Stimulated activated CD8-positive, alpha-beta memory T cell treated with anti-CD3 and anti-CD28 coated beads, Interleukin-12 subunit alpha, Interleukin-12 subunit beta, amount 100 ng/mL, for 4 hours (primary cell): ENCODE measurements at regions not wholly inside any gene's neighbourhood (a gene's known extent, or its start where the extent isn't known, plus 50 kb on each side); places are given as distances from the start of the nearest gene placed in this dataset.
"Not testable (repeated sequence)": the region's sequence is repeated elsewhere in the genome, so short reads cannot be mapped to it uniquely, and the experiment has no call there.

Source experiments
- DNase-seq: peaks from one replicate; pipeline ENCODE4 v3.0.0-alpha.2; 2020; ENCODE audit warnings: low read depth

DNA sequence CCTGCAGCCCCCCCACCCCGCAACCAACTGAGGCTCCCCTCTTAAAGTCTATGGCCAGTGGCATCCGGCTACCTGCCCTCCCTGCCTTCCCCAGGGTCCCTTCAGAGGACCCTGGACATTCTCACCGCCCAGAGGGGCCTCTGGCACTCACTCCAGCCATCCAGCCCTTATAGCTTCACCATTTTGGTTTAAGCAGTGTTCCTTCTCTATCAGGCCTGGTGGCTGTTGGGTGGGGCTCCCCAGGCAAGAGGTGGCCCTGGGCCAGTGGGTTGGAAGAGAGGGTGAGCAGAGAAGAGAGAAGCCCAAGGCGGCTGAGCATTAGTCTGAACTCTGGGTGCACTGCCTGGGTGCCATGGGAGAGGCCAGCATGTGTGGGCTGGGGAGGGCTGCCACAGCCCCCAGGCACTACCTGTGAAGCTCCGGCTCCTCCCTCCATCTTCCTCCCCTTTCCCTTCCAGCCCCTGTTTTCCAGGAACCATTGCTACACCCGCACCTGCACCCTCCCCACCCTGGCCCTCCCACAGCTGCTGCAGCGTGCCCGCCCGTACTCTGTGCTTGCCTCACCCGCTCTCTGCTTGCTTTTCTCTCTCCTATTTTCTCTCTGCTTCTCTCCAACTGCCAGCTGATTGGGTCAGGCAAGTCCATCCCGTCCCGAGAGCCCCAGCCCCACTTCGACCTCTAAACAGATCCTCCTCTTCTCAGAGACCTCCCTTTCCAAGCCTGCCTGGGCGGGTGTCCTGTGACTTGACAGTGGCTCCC is 168.2 kb downstream of the TBC1D2B start:
- DNase-seq: no peak

- not testable (repeated sequence) for DNase-seq
Observed at GRCh38 chr15:77908752-77909111, 168.8 kb downstream of the TBC1D2B start.

GRCh38 chr15:77907824-77908751 is 169.4 kb downstream of the TBC1D2B start:
- DNase-seq: no peak

- not testable (repeated sequence) for DNase-seq
Observed at GRCh38 chr15:77906062-77906990, 171.2 kb downstream of the TBC1D2B start.

DNA sequence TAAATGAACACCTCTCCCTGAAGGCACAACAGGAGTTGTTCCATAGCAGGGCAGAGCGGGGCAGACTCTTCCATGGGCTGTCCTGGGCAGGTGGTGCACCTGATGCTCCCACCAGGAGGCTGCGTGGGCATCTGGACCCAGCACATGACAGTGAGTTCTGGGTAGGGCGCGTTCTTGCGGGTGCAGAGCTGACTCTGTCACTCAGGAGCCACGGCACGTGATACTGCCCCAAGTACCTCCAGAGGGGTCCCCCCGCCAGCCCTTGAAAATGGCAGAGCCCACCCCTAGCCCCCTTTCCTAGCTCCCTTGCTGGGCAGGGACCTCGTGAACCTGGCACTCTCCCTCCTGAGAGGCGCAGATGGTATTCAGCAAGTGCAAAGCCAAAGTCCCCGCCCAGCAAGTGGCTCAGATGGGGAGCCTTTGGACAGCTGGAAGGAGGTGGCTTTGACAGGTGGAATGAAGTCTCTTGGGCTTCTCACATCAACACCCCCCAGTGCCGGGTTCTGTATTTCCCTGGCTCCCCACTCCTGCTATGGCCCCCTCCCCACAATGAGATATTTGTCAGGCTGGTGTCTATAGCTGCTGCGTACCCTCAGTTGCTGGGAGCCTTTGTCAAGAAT is 172.1 kb downstream of the TBC1D2B start:
- no peak for DNase-seq

DNA sequence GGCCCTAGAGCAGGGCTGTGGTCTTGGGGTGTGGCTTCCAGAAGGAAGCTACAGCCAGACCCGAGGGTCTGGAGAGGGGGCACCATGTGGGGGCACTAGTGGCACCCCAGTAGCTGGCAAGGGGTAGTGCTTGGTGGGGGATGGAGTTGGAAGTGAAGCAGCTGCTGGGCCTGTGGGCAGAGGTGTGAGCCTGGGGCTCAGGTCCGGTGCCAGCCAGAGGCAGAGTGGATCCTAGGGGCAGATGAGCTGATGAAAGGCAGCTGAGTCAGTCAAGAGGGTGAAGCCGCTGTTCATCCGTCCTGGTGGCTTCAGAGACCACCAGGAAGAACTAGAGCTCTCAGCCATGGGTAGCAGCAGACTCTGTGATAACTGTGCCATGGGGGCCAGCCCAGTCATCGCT is 172.6 kb downstream of the TBC1D2B start:
- DNase-seq: no peak

DNA sequence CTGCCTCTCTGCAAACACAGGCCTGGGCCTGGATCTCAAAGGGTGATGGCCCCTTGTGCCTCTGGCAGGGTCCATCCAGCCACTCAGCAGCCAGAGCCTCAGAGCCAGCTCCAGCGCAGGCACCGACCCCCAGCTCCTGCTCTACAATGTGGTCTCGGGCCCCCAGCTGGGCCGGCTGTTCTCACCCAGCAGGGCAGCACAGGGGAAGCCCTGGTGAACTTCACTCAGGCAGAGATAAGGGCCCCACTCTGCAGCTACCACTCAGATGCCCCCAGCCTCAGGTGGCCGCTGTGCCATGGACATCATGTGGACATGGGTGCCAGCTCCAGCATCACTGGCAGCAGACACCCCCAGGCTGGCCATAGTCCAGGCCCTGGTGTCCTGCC is 173.1 kb downstream of the TBC1D2B start:
- no peak for DNase-seq

DNA sequence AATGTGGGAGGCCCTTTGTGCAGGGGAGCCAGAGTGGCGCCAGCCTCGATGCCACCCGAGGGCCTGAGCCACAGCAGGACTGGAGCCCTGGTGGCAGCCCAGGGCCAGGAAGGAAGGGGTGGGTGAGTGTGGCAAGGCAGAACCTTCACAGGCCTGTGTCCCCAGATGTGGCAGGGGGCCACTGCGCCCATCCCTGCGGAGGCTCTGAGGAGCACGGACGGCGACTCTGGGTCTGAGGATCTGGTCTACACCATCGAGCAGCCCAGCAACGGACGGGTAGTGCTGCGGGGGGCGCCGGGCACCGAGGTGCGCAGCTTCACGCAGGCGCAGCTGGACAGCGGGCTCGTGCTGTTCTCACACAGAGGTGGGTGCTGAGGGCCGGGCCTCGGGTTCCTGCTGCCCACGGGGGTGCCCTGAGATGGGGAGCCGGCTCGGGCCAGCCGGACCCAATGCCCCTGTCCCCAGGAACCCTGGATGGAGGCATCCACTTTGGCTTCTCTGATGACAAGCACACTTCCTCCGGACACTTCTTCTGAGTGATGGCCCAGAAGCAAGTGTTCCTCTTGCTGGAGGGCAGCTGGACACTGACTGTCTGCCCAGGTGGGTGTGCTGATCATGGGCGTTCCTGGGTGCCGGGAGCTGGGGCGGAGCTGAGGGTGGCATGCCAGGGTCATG is 173.6 kb downstream of the TBC1D2B start:
- DNase-seq: not testable (repeated sequence)

DNA sequence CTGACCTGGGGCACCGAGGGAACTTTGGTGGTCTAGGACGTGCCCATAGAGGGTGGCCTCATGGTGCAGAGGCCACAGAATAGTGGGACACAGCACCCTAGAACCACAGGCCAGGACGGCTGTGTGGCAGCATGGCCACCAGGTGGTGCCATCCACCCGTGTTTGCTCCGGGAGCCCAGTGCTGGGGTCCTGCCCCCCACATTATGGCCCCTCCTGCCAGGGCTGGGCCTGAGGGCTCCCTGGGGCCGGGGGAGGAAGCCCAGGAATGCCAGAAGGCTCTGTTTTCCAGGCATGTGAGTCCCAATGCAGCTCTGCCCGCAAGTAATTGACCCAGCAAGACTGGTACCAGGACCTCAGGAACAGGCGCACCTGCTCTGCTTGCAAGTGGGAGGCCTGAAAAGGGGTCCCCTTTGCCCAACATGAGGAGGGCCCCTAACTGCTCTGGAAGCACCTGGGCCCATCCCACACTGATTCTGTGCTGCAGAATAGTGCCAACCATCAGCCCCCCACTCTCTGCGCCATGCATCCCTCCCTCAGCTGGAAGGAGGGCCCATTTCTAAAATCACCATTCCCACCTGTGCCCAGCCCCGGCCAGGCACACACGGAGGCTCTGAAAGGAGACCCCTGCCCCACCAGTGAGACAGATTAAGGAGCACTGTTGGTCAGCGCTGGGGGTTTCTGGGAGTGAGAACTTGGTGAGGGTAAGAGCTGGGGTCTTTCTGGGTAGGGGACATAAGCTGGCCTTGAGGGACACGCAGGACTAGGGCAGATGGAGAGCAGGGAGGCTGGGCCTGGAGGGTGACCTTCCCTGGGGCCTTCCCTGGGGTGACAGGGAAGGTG is 174.4 kb downstream of the TBC1D2B start:
- not testable (repeated sequence) for DNase-seq

- DNase-seq: no peak
Observed at GRCh38 chr15:77901921-77902750, 175.4 kb downstream of the TBC1D2B start.

- no peak for DNase-seq
Observed at GRCh38 chr15:77901251-77901881, 176.1 kb downstream of the TBC1D2B start.

GRCh38 chr15:77900331-77900963 is 177.1 kb downstream of the TBC1D2B start:
- DNase-seq: not testable (repeated sequence)

GRCh38 chr15:77899776-77900175 is 177.7 kb downstream of the TBC1D2B start:
- DNase-seq: not testable (repeated sequence)

DNA sequence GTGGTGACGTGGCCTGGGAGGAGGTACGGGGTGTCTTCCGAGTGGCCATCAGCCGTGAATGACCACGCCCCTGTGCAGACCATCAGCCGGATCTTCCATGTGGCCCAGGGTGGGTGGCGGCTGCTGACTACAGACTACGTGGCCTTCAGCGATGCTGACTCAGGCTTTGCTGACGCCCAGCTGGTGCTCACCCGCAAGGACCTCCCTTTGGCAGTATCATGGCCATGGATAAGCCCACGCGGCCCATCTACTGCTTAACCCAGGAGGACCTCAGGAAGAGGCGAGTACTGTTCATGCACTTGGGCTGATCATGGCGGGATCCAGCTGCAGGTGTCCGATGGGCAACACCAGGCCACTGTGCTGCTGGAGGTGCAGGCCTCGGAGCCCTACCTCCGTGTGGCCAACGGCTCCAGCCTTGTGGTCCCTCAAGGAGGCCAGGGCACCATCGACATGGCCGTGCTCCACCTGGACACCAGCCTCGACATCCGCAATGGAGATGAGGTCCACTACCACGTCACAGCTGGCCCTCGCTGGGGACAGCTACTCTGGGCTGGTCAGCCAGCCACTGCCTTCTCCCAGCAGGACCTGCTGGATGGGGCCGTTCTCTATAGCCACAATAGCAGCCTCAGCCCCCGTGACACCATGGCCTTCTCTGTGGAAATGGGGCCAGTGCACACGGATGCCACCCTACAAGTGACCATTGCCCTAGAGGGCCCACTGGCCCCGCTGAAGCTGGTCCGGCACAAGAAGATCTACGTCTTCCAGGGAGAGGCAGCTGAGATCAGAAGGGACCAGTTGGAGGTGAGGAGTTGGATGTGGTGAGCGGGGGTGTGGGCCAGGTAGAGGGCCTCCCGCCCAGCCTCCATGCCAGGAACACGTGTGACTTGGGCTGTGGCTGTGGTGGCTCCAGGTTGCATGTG is 178.4 kb downstream of the TBC1D2B start:
- DNase-seq: no peak

DNA sequence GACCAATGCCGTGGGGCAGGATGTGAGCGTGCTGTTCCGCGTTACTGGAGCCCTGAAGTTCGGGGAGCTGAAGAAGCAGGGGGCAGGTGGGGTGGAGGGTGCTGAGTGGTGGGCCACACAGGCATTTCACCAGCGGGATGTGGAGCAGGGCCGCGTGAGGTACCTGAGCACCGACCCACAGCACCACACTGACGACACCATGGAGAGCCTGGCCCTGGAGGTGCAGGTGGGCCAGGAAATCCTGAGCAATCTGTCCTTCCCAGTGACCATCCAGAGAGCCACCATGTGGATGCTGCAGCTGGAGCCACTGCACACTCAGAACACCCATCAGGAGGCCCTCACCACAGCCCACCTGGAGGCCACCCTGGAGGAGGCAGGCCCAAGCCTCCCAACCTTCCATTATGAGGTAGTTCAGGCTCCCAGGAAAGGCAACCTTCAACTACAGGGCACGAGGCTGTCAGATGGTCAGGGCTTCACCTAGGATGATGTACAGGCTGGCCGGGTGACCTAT is 179.6 kb downstream of the TBC1D2B start:
- DNase-seq: no peak

DNA sequence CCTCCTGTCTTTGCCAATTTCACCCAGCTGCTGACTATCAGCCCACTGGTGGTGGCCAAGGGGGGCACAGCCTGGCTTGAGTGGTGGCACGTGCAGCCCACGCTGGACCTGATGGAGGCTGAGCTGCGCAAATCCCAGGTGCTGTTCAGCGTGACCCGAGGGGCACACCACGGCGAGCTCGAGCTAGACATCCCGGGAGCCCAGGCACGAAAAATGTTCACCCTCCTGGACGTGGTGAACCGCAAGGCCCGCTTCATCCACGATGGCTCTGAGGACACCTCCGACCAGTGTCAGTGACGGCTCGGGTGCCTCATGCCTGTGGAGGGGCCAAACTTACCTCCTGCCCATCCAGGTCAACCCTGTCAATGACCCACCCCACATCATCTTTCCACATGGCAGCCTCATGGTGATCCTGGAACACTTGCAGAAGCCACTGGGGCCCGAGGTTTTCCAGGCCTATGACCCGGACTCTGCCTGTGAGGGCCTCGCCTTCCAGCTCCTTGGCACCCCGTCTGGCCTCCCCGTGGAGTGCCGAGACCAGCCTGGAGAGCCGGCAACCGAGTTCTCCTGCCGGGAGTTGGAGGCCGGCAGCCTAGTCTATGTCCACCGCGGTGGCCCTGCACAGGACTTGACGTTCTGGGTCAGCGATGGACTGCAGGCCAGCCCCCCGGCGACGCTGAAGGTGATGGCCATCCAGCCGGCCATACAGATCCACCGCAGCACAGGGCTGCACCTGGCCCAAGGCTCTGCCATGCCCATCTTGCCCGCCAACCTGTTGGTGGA is 180.2 kb downstream of the TBC1D2B start:
- DNase-seq: not testable (repeated sequence)
